Posterior vena cava (tissue), 2 donors: ENCODE measurements at regions not wholly inside any gene's neighbourhood (a gene's known extent, or its start where the extent isn't known, plus 50 kb on each side); places are given as distances from the start of the nearest gene placed in this dataset.
"Not testable (repeated sequence)": the region's sequence is repeated elsewhere in the genome, so short reads cannot be mapped to it uniquely, and the experiment has no call there.

ENCODE experiments used
- DNase-seq: peaks from one replicate; pipeline ENCODE4 v3.0.0-alpha.2; 2020; ENCODE audit warnings: low spot score
- intact Hi-C, 2 donors: fragments of 100-400 bp; cut with DNase I; formaldehyde crosslinking; loops; one replicate each; pipeline versions ENCODE4 v1.14.1 to v1.14.2; 2022 to 2023
- donor health status: DM: yes; HTN: yes; CAD: no.
- donor health status: DM: yes; HTN: yes; CAD: no.

DNA sequence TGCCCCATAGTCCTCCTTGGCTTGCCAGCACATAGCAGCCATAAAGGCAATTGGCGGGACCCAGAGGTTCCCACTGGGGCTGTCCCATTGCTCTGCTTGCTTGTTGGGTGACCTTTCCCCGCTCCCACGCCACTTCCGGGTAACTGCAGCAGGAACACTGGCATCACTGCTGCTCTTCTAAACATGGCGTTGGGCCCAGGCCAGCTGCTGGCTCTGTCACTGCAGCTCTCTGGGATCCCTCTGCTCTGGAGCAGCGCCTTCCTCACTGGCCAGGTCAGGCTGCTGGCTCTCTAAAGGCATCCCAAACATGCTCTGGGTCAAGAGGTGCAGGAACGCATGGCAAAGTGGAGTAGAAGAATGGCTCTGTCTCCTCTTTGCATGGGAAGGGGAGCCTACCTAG is 92.9 kb downstream of the DRD1 start:
- intact Hi-C loops, result no loop called here
- DNase-seq, result no peak

DNA sequence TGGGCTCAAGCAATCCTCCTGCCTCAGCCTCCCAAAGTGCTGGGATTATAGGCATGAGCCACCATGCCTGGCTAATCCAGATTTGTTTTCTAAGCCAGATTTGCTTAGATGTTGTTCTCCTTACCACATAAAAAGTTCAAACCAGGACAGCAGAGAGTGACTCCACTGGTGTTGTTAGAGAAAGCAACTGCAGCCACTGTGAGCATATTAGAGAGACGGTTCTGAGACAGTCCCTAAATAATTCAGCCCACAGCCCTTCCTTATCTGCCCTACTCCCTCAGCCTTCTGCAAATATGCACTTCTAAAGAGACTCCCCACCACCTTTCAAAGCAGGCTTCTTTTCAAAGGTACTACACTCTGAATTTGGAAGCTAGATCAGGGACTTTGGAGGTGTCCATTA is 96.1 kb downstream of the DRD1 start:
- DNase-seq, result no peak
- intact Hi-C loops, result no loop called here

DNA sequence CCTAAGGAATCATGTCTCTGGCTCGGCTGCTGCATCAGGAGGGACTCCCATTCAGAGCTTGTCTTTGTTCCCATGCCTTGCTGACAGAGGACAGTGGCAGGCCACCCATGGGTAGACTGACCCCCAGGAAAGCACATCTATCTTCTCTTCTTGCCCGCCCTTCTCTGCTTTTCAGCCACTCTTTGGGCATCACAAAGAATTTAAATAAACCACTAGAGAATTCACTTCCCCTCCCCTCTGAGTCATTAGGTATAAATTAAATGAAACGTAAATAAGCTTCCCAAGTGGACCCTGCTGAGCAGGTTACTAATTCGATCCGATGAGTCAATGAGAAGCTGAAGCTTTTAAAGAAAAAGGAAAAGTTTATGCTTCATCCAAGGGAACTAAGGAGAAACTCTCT is 97.0 kb downstream of the DRD1 start:
- no peak for DNase-seq
- intact Hi-C loops, result no loop called here

DNA sequence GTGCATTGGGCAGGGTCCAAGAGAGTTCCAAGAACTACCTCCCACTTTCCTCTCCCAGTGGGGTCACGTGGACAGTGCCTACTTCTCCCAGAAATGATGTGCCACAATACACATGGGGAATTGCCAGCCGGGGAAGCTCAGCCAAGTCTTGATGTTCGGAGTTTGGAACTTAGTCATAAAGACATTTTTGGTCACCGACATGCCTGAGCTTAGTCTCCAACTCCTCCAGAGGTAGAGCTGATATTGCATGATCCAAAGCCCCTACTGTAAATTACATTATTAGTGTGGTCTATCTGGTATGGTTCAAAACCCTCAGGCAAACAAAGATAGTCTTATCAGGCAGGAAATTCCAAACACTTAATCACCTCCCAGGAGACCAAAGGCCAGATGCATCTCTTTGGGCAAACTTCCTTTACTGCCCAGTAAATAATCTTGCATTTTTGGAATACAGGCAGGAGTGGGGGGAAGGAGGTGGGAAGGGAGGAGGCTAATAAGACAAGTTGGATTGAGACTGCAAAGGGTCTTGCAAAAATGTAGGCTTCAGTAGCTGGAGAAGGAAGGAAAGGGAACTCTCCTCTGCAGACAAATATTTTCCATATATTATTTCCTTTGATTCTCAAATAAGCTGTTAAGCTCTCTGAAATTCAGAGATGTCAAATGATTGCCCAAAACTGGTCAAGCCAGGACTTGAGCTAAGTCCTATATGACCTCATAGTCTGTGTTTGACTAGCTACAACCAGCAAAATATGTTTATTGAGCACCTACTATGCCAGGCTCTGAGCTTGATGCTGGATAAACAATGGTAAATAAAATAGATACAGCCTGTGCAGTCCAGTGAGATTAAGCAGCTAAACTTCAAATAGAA is 99.4 kb downstream of the DRD1 start:
- no peak for DNase-seq
- intact Hi-C loops, result no loop called here

DNA sequence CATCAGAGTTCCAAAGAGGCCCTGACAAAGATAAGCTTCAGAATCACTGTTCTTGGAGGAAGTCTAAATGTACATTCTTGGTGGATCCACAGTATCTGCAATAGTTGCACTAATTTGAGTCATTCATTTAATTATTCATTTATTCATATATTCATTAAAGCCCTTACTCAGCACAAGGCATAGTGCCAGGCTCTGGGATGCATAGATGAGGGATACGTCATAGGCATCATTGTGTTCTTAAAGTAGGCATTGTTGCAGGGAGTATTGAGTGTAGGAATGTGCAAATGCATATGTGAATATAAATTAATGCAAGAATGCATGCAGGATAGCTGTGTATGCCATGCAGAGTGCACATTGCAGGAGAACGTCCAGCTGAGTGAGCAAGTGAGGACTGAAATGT is 100.7 kb downstream of the DRD1 start:
- intact Hi-C loops, result no loop called here

DNA sequence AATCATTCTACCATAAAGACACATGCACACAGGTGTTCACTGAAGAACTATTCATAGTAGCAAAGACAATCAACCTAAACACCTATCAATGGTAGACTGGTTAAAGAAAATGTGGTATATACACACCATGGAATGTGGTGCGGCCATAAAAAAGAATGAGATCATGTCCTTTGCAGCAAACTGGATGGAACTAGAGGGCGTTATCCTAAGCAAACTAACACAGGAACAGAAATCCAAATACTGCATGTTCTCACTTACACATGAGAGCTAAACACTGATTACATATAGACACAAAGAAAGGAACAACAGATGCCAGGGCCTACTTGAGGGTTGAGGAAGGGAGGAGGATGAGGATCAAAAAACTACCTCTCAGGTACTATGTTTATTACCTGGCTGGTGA is 103.8 kb downstream of the DRD1 start:
- intact Hi-C loops, result no loop called here
- DNase-seq, result no peak

More for the DNA sequence above, 100.7 kb downstream of the DRD1 start:
- no peak for DNase-seq

DNA sequence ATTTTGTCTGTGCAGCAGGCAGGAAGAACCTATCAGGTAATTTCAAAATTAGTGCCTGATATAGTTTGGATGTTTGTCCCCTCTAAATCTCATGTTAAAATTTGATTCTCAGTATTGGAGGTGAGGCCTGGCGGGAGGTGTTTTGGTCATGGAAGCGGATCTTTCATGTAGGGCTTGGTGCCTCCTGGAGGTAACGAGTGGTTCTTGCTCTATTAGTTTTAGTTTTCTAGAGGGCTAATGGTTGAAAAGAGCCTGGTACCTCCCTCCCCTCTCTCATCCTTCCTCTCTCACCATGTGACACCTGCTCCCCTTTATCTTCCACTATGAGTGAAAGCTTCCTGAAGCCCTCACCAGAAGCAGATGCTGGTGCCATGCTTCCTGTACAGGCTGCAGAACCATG is 106.3 kb downstream of the DRD1 start:
- intact Hi-C loops, result no loop called here
- no peak for DNase-seq

DNA sequence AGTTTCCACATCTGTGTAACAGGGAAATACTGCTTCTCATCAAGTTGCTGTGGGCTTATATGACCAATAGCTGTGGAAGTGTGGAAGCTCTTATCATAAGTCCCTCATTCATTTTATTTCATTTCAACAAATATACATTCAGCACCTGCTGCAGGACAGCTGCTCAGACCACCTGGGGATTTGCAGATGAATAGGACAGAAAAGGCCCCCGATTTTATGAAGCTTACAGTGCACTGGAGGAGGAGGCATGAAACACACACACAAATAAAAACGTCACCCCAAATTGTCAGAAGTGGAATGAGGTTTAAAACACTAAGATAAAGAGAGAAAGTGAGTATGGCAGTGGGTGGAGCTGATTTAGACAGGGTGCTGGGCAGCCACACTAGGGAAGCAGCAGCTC is 107.2 kb downstream of the DRD1 start:
- intact Hi-C loops, result no loop called here

DNA sequence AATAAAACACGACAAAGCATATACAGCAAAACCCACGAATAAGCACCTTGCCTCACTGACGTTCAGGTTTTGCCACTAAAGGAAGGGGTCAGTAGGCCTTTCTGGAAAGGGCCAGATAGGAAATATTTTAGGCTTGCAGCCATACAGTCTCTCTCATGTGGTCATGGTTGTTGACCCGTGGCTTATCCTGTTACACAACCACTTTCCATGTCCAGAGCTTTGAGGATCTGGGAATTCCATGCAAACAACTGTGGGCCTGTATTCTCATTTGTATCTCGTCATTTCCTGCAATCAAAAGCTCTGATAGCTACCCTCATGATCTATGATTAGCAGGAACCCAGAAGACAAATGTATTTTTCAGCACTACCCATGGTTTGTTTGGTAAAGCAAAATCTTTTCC is 108.3 kb downstream of the DRD1 start:
- DNase-seq, result no peak

More for the DNA sequence above, 107.2 kb downstream of the DRD1 start:
- DNase-seq, result no peak

DNA sequence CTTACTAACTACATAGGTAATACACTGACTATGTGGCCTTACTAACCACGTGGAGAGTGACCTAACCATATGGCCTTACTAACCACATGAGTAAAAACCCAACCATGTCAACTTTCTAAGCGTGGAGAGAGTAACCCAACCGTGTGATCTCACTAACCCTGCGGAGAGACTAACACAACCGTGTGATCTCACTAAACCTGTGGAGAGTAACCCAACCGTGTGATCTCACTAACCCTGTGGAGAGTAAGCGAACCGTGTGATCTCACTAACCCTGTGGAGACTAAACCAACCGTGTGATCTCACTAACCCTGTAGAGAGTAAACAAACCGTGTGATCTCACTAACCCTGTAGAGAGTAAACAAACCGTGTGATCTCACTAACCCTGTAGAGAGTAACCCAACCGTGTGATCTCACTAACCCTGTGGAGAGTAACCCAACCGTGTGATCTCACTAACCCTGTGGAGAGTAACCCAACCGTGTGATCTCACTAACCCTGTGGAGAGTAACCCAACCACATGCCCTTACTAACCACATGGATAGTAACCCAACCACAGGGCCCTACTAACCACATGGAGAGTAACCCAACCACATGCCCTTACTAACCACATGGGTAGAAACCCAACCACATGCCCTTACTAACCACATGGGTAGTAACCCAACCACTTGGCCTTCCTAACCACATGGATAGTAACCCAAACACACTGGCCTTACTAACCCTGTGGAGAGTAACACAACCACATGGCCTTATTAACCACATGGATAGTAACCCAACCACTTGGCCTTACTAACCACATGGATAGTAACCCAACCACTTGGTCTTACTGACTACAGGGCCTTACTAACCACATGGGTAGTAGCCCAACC is 112.6 kb downstream of the DRD1 start:
- DNase-seq, result not testable (repeated sequence)
- intact Hi-C loops, result loop anchor here in 1 of 2 donors (5.0 kb wide), 1 partner anchor 354 kb away; no protein-coding TSS in a partner anchor

More for the DNA sequence above, 108.3 kb downstream of the DRD1 start:
- intact Hi-C loops, result no loop called here

DNA sequence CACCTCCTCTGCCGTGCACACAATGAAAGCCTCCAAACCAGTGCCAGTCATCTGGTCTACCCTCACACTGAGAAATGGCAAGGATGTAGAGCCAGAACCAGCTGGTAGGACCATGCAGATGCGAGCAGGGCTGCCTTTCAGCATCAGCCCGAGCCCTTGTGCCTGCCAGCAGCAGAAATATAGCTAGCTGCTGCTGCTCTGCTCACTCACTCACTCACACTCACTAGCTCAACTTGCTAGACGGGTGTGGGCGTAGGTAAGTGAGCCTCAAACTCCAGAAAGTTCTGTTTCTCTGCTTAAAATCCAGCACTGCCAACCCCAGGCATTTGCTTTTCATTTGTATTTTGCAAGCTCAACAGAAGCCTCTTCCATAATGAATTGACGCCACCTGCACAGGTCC is 114.0 kb downstream of the DRD1 start:
- intact Hi-C loops, result loop anchor here in 1 of 2 donors (5.0 kb wide), 1 partner anchor 353 kb away; no protein-coding TSS in a partner anchor
- no peak for DNase-seq

DNA sequence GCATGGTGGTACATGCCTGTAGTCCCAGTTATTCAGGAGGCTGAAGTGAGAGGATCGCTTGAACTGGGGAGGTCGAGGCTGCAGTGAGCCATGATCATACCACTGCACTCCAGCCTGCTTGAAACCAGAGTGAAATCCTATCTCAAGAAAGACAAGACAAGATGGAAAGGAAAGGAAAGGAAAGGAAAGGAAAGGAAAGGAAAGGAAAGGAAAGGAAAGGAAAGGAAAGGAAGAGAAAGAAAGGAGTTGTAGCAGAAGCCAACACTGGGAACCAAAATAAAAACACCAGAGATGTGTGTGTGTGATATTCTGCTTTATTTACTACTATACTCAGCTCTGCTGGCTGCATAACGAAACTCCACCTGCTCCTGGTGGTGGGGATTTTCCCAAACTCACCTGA is 115.3 kb downstream of the DRD1 start:
- no peak for DNase-seq
- intact Hi-C loops, result no loop called here

DNA sequence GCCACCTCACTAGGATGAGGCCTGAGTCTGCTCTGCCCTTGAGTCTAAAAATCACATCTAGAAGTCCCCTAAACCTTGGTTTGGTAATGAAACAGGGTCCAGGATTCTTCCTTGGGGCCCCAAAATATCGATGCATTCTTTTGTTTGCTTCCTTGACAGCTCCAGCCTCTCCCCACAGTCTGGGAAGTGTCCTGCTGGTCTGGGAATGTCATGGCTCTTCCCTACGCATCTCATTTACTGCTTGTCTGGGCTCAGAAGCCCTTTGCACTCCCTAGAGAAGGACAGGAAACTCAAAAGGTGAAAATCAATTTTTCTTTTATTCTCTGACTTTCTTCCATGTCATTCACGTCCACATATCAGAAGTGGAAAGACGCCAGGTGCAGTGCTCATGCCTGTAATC is 115.8 kb downstream of the DRD1 start:
- intact Hi-C loops, result no loop called here
- DNase-seq, result no peak

DNA sequence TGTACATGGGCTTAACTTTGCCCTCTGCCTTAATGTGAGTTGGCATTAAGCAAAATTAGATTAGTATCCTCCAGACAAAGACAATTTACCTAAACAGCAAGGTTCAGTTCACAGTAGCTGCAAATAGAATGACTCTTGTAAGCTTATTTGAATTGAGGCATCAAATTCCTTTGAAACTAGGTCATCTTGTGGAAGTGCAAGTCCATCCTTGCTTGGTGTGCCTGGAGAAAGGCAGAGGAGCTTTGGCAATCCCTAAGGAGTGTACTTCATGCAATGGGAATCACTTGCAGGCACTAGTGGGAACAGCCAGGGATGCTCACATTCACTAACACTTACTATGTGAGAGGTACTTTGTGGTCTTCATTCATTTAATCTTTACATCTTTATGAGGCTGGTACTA is 118.3 kb downstream of the DRD1 start:
- DNase-seq, result no peak
- intact Hi-C loops, result no loop called here

DNA sequence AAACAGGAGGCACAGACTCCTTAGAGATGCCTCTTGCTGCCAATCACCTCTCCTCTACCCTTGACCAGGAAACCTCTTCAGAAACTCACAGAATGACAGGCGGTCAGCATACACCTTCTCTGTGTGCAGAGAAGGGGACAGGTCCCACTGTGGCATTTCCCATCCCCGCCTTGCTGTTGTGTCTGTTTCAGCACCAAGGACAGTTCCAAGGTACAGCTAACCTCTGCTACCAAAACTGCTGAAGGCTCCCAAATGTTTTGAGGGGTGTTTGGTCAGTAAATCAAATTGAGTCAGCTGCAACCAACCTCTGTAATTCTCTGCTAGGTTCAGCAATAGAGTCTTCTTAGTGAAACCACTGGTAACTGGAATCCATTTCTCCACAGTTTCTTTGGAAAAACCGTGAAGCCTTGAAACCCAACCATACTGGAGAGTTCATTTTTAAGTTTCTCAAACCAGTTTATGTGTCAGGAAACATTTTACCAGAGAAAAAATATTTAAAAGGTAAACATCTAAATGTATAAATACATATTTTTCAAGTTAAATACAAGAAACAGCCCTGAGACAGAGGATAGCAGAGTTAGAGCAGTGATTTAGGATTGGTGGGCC is 122.0 kb downstream of the DRD1 start:
- no peak for DNase-seq
- intact Hi-C loops, result no loop called here

DNA sequence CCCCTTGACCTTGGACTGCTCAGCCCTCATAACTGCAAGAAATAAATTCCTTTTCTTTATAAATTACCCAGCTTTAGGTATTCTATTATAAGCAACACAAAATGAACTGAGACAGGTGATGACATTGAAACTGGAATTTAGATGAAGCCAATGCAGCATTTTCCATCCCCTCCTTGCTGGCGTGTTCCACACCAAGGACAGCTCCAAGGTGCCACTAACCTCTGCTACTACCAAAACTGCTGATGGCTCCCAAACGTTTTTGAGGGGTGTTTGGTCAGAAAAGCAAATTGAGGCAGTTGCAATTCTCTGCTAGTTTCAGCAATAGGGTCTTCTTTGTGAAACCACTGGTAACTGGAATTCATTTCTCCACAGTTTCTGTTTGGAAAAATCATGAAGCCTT is 124.8 kb downstream of the DRD1 start:
- DNase-seq, result no peak
- intact Hi-C loops, result no loop called here

DNA sequence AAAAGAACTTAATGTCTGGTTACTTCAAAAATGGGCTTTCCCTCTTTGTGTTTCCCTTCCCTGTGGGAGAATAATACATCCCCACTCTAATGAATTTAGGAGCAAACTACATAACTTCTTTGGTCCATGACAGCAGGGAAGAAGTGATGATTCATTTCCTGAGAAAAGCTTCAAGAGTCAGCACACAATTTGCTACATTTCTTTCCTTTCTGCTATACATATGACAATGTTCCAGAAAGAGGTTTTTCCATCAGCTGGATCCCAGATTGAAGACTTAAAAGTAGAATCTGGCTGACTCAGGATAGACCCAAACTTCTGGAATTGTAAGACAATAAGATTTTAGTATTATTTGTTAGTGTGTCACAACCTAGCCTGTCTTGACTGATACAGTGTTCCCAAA is 126.1 kb downstream of the DRD1 start:
- DNase-seq, result no peak
- intact Hi-C loops, result no loop called here

DNA sequence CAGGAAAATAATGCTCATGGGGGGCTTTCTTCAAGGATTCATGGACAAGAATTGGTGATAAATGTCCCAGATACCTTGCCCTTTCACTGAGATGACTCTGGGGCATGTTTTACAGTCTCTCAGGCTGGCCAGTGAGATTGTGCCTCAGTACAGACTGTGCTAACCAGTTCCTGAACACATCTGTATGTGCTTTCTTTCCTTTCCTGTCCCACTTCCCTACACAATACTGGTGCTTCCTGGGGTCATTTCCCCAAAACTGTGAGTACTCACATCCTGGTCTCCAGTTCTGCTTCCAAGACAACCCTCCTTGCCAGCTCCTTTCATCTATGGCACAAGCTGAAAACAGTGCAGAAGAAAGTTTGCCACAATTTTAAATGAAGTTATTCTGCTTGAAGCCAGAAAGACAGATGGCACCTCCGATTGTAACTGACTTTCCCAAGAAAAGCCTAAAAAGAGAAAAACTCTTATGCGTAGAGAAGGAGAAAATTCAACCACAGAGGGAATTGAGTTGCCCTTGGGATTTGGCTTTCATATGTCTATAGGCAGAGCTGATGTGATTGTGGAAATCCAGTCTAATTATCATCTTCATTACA is 134.7 kb downstream of the DRD1 start:
- DNase-seq, result no peak
- intact Hi-C loops, result no loop called here

DNA sequence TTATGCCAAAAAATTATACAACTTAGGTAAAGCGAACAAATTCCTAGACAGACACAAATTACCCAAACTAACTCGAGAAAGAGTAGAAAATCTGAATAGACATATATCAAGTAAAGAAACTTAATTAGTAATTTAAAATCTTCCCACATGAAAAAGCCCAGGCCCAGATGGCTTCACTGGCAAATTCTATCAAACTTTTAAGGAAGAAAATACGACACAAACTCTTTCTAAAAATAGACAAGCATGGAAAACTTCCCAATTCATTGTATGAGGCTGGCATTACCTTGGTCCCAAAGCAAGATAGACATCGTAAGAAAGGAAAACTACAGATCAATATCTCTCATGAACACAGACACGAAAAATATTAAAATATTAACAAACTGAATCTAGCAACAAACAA is 135.3 kb downstream of the DRD1 start:
- intact Hi-C loops, result no loop called here
- no peak for DNase-seq

DNA sequence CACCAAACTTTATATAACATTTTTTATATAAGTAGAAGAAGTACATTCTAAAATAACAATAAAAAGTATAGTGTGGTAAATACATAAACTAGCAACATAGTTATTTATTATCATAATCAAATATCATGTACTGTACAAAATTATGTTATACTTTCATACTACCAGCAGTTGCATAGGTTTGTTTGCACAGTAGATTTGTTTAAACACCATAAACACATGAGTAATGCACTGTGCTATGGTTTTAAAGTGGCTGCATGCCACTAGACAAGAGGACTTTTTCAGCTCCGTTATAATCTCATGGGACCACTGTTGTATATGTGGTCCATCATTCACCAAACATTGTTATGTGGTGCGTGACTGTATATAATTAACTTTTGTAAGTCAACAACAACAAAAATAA is 137.6 kb downstream of the DRD1 start:
- intact Hi-C loops, result no loop called here
- no peak for DNase-seq
